Stimulated activated naive CD4-positive, alpha-beta T cell treated with Interleukin-2 at 50 U/mL for 16 hours (primary cell): ENCODE measurements at regions not wholly inside any gene's neighbourhood (a gene's known extent, or its start where the extent isn't known, plus 50 kb on each side); places are given as distances from the start of the nearest gene placed in this dataset.
"Not testable (repeated sequence)": the region's sequence is repeated elsewhere in the genome, so short reads cannot be mapped to it uniquely, and the experiment has no call there.

Experiments
- DNase-seq: peaks from one replicate; lab custom pipeline; 2025; lab: John Stamatoyannopoulos, UW

- no peak for DNase-seq
Observed at GRCh38 chr3:193962986-193963685, 172.8 kb upstream of the HES1 start.

DNA sequence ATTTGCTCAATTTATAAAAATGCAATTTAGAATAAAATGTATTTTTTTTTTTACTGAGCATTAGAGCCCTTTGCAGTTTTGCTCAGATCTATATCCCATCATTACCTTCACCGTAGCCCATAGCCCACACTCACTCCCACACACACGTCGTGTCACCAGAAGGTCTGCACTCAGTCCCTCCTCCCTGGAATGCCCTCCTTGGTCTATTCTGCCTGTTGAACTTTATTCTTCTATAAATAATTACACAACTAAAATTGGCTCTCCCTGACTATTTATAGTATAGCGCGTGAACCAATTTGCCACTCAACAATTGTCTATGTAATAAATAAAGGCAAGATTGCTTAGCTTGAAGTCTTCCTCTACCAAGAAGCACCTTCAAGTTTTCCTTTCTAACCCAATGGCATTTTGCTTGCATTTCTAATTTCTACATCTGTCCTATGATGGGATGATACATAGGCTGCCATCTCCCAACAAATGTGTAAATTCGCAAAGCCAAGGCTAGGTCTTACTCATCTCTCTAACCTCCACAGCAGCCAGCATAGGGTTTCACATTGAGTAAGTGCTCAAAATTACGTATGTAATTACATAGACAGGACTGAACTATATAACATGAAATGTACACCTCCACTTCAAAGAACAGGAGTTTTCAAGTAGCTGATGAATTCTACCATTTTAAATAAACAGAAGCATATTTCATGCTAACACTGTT lies 172.0 kb upstream of the HES1 start:
- DNase-seq, result no peak

DNA sequence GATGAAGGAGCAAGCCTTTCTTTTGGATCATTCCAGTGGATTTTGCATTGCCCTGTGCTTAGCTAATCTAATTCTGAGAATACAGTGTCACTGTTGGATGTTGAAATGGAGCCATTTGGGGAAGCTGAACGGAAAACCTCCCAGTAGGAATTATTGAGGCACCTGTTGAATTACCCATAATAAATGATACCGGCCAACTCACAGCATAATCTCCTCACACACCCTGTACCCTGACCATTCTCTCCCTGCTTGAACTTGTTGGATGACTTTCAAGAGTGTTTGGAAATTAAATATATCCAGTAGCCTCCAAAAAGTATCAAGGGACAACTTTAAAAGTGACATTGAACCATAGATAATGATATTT lies 171.4 kb upstream of the HES1 start:
- no peak for DNase-seq

DNA sequence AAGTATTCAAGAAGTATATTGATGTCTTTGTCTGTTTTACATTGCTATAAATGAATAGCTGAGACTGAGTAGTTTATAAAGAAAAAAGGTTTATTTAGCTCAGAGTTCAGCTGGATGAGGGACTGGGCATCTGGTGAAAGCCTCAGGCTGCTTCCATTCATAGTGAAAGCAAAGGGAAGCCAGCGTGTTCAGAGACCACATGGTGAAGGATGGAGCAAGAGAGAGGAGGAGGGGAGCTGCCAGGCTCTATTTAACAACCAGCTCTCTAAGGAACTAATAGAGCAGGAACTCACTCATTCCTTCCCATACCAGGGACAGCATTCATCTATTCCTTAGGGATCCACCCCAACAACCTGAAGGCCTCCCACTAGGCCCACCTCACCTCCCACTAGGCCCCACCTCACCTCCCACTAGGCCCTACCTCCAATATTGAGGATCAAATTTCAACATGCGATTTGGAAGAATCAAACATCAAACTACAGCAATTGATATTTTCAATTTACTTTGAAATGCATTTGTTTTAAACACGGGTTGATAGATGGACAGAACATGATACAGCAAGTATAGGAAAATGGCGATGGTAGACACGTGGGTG lies 167.5 kb upstream of the HES1 start:
- no peak for DNase-seq

DNA sequence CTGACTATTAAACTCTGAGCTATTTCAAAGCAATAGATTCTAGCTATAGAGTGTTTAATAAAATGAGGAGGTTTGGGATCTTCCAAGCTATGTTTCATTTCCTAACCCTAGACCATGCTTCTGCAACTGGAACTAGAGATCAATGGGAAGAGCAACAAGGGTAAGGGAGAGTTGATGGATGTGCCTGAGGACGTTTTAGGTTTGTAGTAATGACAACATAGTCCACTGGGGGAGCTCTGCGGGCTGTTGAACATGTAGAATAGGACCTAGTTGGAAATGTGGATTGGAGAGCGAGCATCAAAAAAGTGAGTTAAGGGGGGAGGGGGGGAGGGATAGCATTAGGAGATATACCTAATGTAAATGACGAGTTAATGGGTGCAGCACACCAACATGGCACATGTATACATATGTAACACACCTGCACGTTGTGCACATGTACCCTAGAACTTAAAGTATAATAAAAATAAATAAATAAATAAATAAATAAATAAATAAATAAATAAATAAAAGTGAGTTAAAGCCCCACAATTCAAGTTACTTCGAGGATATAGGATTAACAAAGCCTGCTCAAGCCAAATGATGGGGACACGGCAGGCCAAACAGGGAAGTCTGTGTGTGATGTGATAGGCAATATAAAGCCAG lies 165.7 kb upstream of the HES1 start:
- not testable (repeated sequence) for DNase-seq

DNA sequence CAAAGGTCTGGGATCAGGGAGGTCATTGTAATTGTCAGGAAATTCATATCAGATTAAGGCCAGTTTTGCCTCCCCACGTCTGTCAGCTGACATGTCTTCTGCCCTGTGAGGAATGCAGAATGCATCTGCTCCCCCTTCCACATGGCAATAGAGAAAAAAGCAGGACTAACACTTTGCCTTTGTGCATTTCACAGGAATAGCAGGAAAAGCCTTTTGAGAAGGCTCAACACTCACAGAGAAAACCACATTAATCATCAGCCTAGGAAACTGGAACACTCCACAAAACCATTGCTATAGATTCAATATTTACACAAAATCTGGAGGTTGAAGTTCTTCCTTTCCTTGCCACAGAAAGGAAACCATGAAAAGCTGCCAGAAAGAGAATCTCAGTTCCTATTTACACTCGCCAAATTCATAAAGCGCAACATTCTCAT lies 165.2 kb upstream of the HES1 start:
- DNase-seq, result no peak

- no peak for DNase-seq
Observed at GRCh38 chr3:193971261-193971751, 164.6 kb upstream of the HES1 start.

GRCh38 chr3:193971966-193972365 lies 164.0 kb upstream of the HES1 start:
- no peak for DNase-seq

- no peak for DNase-seq
Observed at GRCh38 chr3:193972832-193973231, 163.1 kb upstream of the HES1 start.

GRCh38 chr3:193974191-193974652 lies 161.7 kb upstream of the HES1 start:
- no peak for DNase-seq

DNA sequence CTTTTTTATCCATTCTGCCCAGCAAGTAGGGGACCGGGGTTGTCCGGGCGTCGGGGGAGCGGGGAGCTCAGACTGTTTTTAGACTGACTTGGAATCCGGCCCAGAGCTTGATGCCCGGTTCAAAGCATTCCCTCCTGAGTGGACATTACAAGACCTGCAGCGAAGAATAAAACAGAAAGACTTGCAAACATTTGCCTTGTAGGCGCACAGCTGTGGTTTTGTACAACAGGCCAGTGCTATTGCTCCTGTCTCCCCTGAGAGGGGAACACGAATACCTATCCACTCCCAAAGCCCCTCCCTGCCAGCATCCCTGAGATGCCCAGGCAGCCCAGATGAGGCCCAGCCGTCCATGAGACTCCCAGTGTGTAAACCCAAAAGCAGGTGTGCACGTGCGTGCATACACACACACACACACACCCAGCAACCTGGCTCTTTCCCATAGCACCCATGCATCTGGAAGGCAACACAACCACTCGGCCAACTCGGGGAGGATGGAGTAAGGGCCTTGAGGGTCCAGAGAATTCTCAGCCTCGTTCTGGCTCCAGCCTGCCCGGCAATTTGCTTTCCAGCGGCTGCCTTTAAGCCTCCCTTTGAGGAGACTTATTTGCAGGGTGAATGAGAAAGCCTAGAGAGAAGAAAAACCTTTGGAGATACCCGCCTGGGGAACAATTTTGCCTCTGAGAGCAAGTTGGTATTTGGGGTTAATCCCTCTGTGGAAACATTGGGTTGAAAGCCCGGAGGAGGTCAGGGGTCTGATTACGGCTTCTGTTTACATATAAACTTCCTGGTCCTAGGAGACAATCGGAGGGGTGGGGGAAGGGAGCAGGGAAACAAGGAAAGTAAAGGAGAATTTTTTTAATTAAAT lies 161.0 kb upstream of the HES1 start:
- no peak for DNase-seq

DNA sequence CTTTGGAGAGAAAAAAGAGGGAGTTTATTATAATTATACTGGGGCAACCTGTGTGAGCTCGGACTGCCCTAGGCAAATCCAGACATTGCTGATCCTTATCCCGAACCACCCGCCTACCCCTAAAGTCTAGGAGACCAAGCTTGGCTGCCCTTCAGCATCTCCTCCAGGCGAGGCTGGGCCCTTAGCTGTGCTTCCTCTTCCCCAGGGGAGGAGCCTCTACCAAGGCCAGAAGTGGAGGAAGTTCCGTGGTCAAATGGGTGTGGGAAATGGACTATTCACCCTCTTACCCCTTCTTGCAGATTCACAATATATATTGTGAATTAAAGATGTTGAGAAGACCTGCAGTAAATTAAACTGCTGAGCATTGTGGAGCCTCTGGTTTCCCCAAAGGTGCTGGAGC lies 158.3 kb upstream of the HES1 start:
- no peak for DNase-seq

GRCh38 chr3:193978030-193978429 lies 157.9 kb upstream of the HES1 start:
- no peak for DNase-seq

- no peak for DNase-seq
Observed at GRCh38 chr3:193978486-193978885, 157.5 kb upstream of the HES1 start.

DNA sequence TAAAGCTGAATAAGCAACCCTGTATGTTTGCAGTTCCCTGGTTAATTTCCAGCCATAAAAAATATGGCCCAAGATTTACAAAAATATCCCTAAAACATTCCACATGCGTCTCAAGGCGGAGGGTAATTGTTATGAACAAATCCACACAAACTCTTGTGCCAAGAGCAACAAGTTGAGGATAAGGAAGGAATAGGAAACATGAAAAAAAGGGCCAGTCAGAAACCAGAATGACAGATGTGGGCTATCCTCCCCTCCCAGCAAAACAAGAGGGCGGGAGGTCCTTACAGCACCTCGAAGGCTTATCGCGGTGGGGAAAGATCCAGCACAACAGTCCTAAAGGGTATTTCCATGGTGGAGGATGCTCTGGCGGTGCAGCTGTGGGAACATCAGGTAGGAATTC lies 155.6 kb upstream of the HES1 start:
- DNase-seq, result no peak

GRCh38 chr3:193980905-193981304 lies 155.0 kb upstream of the HES1 start:
- no peak for DNase-seq

DNA sequence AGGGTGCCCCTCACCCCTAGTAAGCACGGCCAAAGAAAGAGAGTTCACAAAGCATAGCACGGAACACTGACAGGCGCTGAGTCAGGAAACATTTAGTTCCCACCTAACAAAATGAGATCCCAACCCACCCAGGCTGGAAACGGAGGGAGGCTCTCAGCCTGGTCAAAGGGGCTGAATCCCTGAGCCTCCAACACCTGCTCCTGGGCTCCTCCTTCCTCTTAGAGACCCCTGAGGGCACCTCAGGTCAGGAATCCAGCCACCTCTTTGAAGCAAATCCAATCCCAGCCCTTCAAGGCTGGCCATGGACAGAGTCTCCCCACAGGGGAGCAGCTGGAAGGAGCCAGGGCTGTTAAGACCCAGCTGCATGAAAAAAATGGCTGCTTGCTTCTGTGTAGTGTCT lies 154.4 kb upstream of the HES1 start:
- DNase-seq, result no peak

- DNase-seq, result no peak
Observed at GRCh38 chr3:193982258-193982659, 153.7 kb upstream of the HES1 start.

DNA sequence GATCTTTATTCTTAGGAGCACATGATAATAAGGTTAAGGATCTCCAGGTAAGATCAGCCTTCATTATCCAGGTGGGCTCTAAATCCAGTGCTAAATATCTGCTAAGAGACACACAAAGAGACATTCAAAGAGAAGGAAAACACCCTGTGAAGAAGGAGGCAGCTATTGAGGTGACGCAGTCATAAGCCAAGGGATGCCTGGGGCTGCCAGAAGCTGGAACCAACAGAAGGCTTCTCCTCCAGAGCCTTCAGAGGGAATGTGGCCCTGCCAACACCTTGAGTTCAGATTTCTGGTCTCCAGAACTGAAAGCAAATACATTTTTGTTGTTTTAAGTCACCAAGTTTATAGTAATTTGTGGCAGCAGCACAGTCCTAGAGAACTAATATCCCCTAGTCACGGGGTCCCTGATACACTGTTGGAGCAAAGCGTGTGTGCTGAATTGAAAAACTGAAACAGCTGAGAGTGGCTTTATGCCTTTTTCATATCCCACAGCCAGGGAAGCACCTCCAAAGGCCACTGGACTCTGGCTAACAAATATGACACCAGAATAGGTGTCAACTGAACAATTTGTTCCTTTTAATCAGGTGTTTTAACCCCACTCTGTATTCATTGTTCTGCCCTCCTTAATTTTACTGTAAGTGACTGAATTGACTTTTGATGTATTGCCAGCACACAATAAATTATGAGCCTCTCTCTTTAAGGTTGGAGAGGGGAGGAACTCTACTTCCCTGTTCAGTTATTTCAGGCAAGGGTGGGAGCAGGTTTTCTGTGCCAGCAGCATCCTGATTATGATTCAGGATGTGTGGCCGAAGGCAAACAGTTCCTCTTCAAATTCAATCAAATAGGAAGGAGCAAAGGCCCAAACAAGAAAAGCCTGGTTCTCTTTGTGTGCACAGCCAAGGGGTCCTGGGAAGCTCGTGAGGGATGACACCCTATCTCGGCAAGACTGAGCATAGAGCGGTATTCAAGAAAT lies 151.8 kb upstream of the HES1 start:
- DNase-seq, result no peak

- no peak for DNase-seq
Observed at GRCh38 chr3:193984876-193985275, 151.1 kb upstream of the HES1 start.

GRCh38 chr3:193987186-193987585 lies 148.8 kb upstream of the HES1 start:
- no peak for DNase-seq
